CD4-positive, alpha-beta memory T cell (primary cell): ENCODE measurements at regions not wholly inside any gene's neighbourhood (a gene's known extent, or its start where the extent isn't known, plus 50 kb on each side); places are given as distances from the start of the nearest gene placed in this dataset.

Source experiments
- CTCF ChIA-PET: fragments of 350-600 bp; sonication (Branson Sonifier 250); formaldehyde crosslinking; loops from one replicate; lab custom pipeline; 2021; ENCODE audit warnings: inconsistent platforms; ENCODE audit not compliant: partially characterized antibody; lab: Charles Lee
- POLR2A ChIA-PET: fragments of 350-600 bp; sonication (Branson Sonifier 250); formaldehyde crosslinking; loops from one replicate; lab custom pipeline; 2021; ENCODE audit not compliant: partially characterized antibody; lab: Charles Lee
- DNase-seq, 5 donors: peaks; one replicate each; pipeline versions ENCODE4 v3.0.0 to v3.0.0-alpha.2; 2020 to 2022; ENCODE audit warnings: mixed read lengths in 1 of 5
- H3K27ac ChIP-seq: one replicate; pipeline ENCODE4 v1.7.0; 2013; ENCODE audit warnings: low read depth, low read length
- H3K27me3 ChIP-seq: 2 replicates; pipeline ENCODE4 v1.7.0; 2013; ENCODE audit warnings: mild to moderate bottlenecking, low read length, moderate library complexity; ENCODE audit not compliant: insufficient read depth
- H3K36me3 ChIP-seq: 2 replicates; pipeline ENCODE4 v1.7.0; 2013; ENCODE audit warnings: mild to moderate bottlenecking, low read length, moderate library complexity; ENCODE audit not compliant: insufficient read depth
- H3K4me1 ChIP-seq: 2 replicates; pipeline ENCODE4 v1.7.0; 2013; ENCODE audit warnings: mild to moderate bottlenecking, low read length, moderate library complexity; ENCODE audit not compliant: insufficient read depth
- H3K4me3 ChIP-seq, 2 donors: one replicate each; pipeline ENCODE4 v1.7.0; 2013; ENCODE audit warnings: low read length in 2 of 2, mild to moderate bottlenecking in 1 of 2
- H3K9me3 ChIP-seq, 2 donors: one replicate each; pipeline ENCODE4 v1.7.0; 2013; ENCODE audit warnings: low read length in 2 of 2, control low read depth in 1 of 2; ENCODE audit not compliant: control insufficient read depth in 1 of 2
- H3K27ac Mint-ChIP-seq, 7 donors: one replicate each; pipeline ENCODE4 v1.8.0; 2020 to 2021; ENCODE audit warnings: mixed read lengths in 7 of 7, mild to moderate bottlenecking in 6 of 7, inconsistent platforms in 3 of 7, moderate library complexity in 3 of 7
- H3K27me3 Mint-ChIP-seq, 2 donors: one replicate each; pipeline ENCODE4 v1.8.0; 2020 to 2021; ENCODE audit warnings: mixed read lengths in 2 of 2
- H3K36me3 Mint-ChIP-seq, 2 donors: one replicate each; pipeline ENCODE4 v1.8.0; 2020 to 2021; ENCODE audit warnings: mixed read lengths in 2 of 2, inconsistent platforms in 1 of 2, mild to moderate bottlenecking in 1 of 2
- H3K4me1 Mint-ChIP-seq, 4 donors: one replicate each; pipeline ENCODE4 v1.8.0; 2020 to 2021; ENCODE audit warnings: mixed read lengths in 4 of 4, mild to moderate bottlenecking in 1 of 4
- H3K4me3 Mint-ChIP-seq, 8 donors: one replicate each; pipeline ENCODE4 v1.8.0; 2020 to 2021; ENCODE audit warnings: mixed read lengths in 8 of 8, mild to moderate bottlenecking in 7 of 8, moderate library complexity in 6 of 8, inconsistent platforms in 3 of 8
- H3K9me3 Mint-ChIP-seq, 8 donors: one replicate each; pipeline ENCODE4 v1.8.0; 2020 to 2021; ENCODE audit warnings: mixed read lengths in 8 of 8, mild to moderate bottlenecking in 5 of 8, inconsistent platforms in 3 of 8, moderate library complexity in 1 of 8
- intact Hi-C: fragments of 100-400 bp; cut with micrococcal nuclease; formaldehyde crosslinking; loops from one replicate; pipeline ENCODE4 v1.15.1; 2023

DNA sequence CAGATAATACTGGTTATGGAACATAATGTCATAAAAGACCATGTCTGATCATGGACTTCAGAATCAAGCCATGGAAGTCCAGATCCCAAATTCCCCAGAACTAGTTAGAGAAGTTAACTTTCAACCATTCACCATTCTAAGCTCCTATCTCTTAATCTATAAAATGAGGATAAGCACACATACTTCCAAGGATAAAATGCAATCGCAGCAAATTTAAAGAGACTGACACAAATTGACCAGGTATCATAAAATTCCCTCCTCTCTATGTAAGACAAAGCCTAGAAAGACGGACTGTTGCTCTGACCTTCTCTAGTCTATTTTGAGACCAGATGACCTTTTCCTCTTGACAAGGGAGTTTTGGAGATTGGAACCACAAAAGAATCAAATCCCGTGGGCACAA lies 426.7 kb downstream of the PLPP3 start:
- POLR2A ChIA-PET, result no interaction called here
- Mint-ChIP-seq H3K27me3 (no peaks in the 10 kb centered on the region), H3K27ac (no peak overlapping the region), H3K4me1 (no peaks in the 10 kb centered on the region), H3K4me3 (no peak overlapping the region), H3K9me3 (peaks cover 0 to 8% (median under 1%) of the 10 kb centered on the region in 8 donors), H3K36me3 (no peaks in the 10 kb centered on the region)
- no peaks in the 10 kb centered on the region for H3K27me3 ChIP-seq
- no peaks in the 10 kb centered on the region for H3K36me3 ChIP-seq
- H3K4me3 ChIP-seq, result no peak overlapping the region
- no peaks in the 10 kb centered on the region for H3K9me3 ChIP-seq
- no peak overlapping the region for H3K27ac ChIP-seq
- CTCF ChIA-PET, result no interaction called here
- intact Hi-C loops, result no loop called here
- no peaks in the 10 kb centered on the region for H3K4me1 ChIP-seq
- DNase-seq, result no peak

DNA sequence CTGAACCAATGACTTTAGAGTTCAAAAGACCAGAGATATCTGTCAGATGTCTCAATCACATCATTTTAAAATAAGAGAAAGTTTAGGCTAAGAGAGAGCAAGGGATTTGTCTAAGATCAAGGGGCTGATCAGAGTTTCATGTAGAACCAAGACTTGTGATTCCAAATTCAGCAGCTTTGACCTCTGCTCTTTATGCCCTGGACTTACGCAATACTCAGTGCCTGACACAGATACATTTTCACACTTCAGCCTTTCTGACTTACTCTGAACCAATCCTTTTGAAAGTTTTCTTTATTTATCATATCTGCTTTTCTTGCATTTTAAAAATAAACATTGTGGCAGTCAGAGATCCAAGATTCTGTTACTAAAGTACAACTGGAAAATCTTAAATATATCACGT lies 428.0 kb downstream of the PLPP3 start:
- no peaks in the 10 kb centered on the region for H3K4me1 ChIP-seq
- Mint-ChIP-seq H3K27ac (no peak overlapping the region), H3K9me3 (peaks cover 0 to 8% (median under 1%) of the 10 kb centered on the region in 8 donors), H3K4me1 (no peaks in the 10 kb centered on the region), H3K36me3 (no peaks in the 10 kb centered on the region), H3K4me3 (no peak overlapping the region), H3K27me3 (no peaks in the 10 kb centered on the region)
- no peak for DNase-seq
- H3K27me3 ChIP-seq, result no peaks in the 10 kb centered on the region
- ChIA-PET POLR2A (no interaction called here), CTCF (no interaction called here)
- H3K27ac ChIP-seq, result no peak overlapping the region
- intact Hi-C loops, result no loop called here
- no peaks in the 10 kb centered on the region for H3K9me3 ChIP-seq
- H3K36me3 ChIP-seq, result no peaks in the 10 kb centered on the region
- H3K4me3 ChIP-seq, result no peak overlapping the region

DNA sequence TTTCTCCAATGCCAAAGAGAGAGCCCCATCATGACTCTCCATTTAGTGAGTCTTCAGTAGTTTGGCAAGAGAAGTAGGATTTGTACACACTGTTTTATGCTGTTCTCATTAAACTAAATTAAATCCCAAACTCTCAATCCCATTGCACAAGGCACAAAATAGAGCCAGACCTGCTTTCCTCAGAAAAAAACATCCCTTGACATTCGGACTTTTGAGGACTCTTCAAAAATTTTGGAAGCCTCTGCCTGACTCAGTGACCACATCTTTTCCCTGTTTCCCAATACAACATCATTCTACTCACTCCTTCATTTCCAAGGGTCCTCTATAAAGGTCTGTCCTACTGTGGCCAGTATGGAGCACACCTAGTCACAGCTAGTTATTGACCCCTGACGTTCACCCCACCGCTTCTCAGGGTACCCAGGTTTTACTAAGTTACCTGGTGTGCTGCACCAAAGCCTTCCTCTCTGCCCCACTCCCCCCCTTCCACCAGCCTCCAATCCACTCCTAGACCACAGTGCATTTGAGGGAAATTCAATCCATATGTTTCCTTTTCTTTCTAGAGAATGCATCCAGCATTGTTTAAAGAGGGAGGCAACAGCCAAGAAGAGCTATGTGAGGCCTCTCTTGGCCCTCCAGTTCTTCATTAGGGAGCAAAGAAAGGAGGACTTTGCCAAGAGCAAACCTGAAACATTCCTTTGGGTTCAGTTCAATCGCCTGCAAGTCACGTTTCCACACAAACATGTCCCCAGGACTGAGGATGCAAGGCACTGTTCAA lies 428.7 kb downstream of the PLPP3 start:
- Mint-ChIP-seq H3K9me3 (peaks cover 0 to 8% (median 1%) of the 10 kb centered on the region in 8 donors), H3K27ac (no peak overlapping the region)
- no peaks in the 10 kb centered on the region for H3K9me3 ChIP-seq

DNA sequence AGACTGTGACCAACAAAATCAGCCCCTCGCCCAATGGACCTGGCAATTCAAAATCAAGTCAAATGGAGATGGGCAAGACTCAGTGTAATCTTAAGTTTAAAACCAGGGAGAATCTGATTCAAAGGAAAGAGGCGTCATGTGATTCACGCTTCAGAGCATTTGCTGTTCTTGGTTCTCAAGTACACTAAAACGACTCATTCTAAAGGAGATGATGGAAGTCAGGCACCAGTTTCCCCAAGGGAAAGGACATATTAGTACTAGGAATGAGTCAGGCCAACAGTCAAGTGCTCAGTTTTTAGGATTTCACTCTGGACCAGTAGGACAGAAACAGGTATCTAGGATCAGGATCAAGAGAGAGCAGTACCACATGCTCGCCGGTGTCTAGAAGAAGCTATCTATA lies 429.6 kb downstream of the PLPP3 start:
- Mint-ChIP-seq H3K4me1 (no peaks in the 10 kb centered on the region), H3K4me3 (no peak overlapping the region), H3K9me3 (peaks cover 0 to 4% (median 1%) of the 10 kb centered on the region in 8 donors), H3K27me3 (no peaks in the 10 kb centered on the region), H3K36me3 (no peaks in the 10 kb centered on the region), H3K27ac (no peak overlapping the region)
- POLR2A ChIA-PET, result no interaction called here
- no peaks in the 10 kb centered on the region for H3K9me3 ChIP-seq
- intact Hi-C loops, result no loop called here
- H3K4me3 ChIP-seq, result no peak overlapping the region
- no peak overlapping the region for H3K27ac ChIP-seq
- H3K27me3 ChIP-seq, result no peaks in the 10 kb centered on the region
- no peaks in the 10 kb centered on the region for H3K4me1 ChIP-seq
- H3K36me3 ChIP-seq, result no peaks in the 10 kb centered on the region
- DNase-seq, result no peak
- CTCF ChIA-PET, result no interaction called here

More for the DNA sequence above, 428.7 kb downstream of the PLPP3 start:
- no peak overlapping the region for H3K4me3 ChIP-seq
- H3K4me3 Mint-ChIP-seq, result no peak overlapping the region
- POLR2A ChIA-PET, result no interaction called here
- no peaks in the 10 kb centered on the region for H3K36me3 Mint-ChIP-seq
- H3K27ac ChIP-seq, result no peak overlapping the region
- no peak for DNase-seq
- CTCF ChIA-PET, result no interaction called here
- H3K4me1 ChIP-seq, result no peaks in the 10 kb centered on the region
- no peaks in the 10 kb centered on the region for H3K27me3 Mint-ChIP-seq
- H3K4me1 Mint-ChIP-seq, result no peaks in the 10 kb centered on the region
- H3K36me3 ChIP-seq, result no peaks in the 10 kb centered on the region
- H3K27me3 ChIP-seq, result no peaks in the 10 kb centered on the region
- intact Hi-C loops, result no loop called here

DNA sequence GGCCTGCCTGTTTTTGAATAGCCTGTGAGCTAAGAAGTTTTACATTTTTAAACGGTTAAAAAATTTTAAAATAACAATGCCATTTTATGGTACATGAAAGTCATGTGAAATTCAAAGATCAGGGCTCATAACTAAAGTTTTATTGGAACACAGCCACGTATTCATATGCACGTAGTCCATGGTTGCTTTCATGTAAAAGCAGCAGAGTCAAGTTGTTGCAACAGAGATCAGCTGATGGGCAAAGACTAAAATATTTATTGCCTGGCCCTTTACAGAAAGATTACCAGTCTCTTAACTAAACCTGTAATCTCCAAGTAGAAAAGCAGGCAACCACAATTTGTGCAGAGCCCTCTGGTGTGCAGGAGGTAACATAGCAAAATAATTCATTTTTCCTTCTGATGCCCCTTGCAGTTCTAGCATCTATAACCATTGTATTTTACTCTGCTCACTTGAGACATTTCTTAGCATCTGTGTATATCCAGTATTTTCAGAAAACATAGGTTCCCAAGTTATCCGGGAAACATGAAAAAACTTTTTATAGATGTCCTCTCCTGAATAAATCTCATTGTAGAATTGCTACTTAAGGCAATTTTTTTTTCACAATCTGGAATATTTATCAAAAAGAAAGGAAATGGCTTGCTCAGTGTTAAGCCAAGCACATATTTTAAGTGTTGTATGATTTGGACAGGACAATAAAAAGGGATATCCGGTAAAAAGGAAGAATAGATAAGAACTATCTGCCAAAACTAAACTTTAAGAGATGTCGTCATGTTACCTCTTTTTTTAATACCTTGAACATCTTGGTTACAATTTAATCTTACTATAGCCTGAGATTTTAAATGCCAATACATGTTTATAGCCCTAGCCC lies 430.8 kb downstream of the PLPP3 start:
- CTCF ChIA-PET, result no interaction called here

DNA sequence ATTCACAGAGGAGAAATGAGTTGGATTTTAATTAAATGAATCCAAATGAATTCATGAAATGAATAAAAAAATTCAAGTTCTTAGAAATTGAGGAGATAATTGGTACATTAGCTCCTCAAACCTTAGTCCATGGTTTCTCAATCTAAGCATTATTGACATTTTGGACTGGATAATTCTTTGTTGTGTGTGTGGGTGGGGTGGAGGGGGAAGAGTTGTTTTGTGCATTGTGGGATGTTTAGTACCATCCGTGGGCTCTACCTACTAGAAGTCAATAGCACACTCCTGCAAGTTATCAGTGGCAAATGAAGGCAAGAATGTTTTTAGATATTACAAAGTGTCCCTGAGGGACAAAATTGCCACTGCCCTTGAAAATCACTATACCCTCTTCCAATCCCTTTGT lies 431.9 kb downstream of the PLPP3 start:
- Histone ChIP-seq H3K27me3 (no peaks in the 10 kb centered on the region), H3K27ac (no peak overlapping the region), H3K4me3 (no peak overlapping the region), H3K9me3 (no peaks in the 10 kb centered on the region), H3K4me1 (no peaks in the 10 kb centered on the region), H3K36me3 (no peaks in the 10 kb centered on the region)
- no peak for DNase-seq
- H3K9me3 Mint-ChIP-seq, result peaks cover 0 to 6% (median 1%) of the 10 kb centered on the region in 8 donors
- intact Hi-C loops, result no loop called here
- no peaks in the 10 kb centered on the region for H3K36me3 Mint-ChIP-seq
- no peaks in the 10 kb centered on the region for H3K4me1 Mint-ChIP-seq
- no peak overlapping the region for H3K27ac Mint-ChIP-seq
- H3K4me3 Mint-ChIP-seq, result no peak overlapping the region
- no peaks in the 10 kb centered on the region for H3K27me3 Mint-ChIP-seq
- ChIA-PET CTCF (no interaction called here), POLR2A (no interaction called here)

More for the DNA sequence above, 430.8 kb downstream of the PLPP3 start:
- Histone ChIP-seq H3K27ac (no peak overlapping the region), H3K4me3 (no peak overlapping the region), H3K4me1 (no peaks in the 10 kb centered on the region), H3K36me3 (no peaks in the 10 kb centered on the region), H3K9me3 (no peaks in the 10 kb centered on the region), H3K27me3 (no peaks in the 10 kb centered on the region)
- no peaks in the 10 kb centered on the region for H3K27me3 Mint-ChIP-seq
- no peak overlapping the region for H3K4me3 Mint-ChIP-seq
- no peak for DNase-seq
- no peaks in the 10 kb centered on the region for H3K36me3 Mint-ChIP-seq
- H3K9me3 Mint-ChIP-seq, result peaks cover 0 to 6% (median 1%) of the 10 kb centered on the region in 8 donors
- no peak overlapping the region for H3K27ac Mint-ChIP-seq
- no peaks in the 10 kb centered on the region for H3K4me1 Mint-ChIP-seq
- intact Hi-C loops, result no loop called here
- POLR2A ChIA-PET, result no interaction called here

DNA sequence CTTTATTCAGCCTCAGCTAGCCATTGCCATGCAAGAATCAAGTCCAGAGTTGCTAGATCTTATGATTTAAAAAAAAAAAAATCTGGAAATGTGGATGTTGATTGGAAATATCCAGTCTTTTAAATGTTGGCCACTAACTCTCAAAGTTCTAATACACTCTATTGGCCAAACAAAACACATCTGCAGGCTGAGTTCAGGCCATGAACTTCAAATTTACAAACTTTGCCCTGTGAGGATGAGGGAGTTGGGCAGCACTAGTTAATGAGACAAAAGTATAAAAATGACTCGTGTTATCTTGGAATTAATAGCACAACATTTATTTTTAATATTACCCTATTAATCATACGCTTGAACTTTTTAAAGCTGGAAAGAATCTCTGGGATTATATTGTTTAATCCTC lies 432.3 kb downstream of the PLPP3 start:
- intact Hi-C loops, result no loop called here
- ChIA-PET POLR2A (no interaction called here), CTCF (no interaction called here)

More for the DNA sequence above, 432.3 kb downstream of the PLPP3 start:
- H3K36me3 ChIP-seq, result no peaks in the 10 kb centered on the region
- Mint-ChIP-seq H3K9me3 (peaks cover 0 to 6% (median 1%) of the 10 kb centered on the region in 8 donors), H3K36me3 (no peaks in the 10 kb centered on the region), H3K27ac (no peak overlapping the region), H3K27me3 (no peaks in the 10 kb centered on the region), H3K4me3 (no peak overlapping the region), H3K4me1 (no peaks in the 10 kb centered on the region)
- no peaks in the 10 kb centered on the region for H3K27me3 ChIP-seq
- no peak overlapping the region for H3K4me3 ChIP-seq
- no peak for DNase-seq
- no peak overlapping the region for H3K27ac ChIP-seq
- H3K4me1 ChIP-seq, result no peaks in the 10 kb centered on the region
- H3K9me3 ChIP-seq, result no peaks in the 10 kb centered on the region
